Adrenal gland (tissue), 5 donors: ENCODE measurements at regions not wholly inside any gene's neighbourhood (a gene's known extent, or its start where the extent isn't known, plus 50 kb on each side); places are given as distances from the start of the nearest gene placed in this dataset.

ENCODE experiments used
- CTCF ChIP-seq, 6 experiments: fragments of 450-650 bp in 4 of 6; fragments of 200-600 bp in 2 of 6; sonication (generic) in 1 of 6; IDR thresholded peaks; 1 replicate in 5 of 6; 2 replicates in 1 of 6; pipeline versions ENCODE4 v1.5.1 to v1.8.0; 2016 to 2021; ENCODE audit warnings: antibody characterized with exemption in 6 of 6, mild to moderate bottlenecking in 2 of 6, moderate library complexity in 1 of 6
- POLR2A ChIP-seq, 2 donors: fragments of 450-650 bp; IDR thresholded peaks; one replicate each; pipeline ENCODE4 v1.6.1; 2017; ENCODE audit warnings: antibody characterized with exemption in 2 of 2, mild to moderate bottlenecking in 2 of 2, moderate library complexity in 1 of 2
- donor health status: DM: no; HTN: no; CAD: no.

- no peak for TF ChIP-seq POLR2A (IDR thresholded peaks at IDR 0.05)
- no peak for TF ChIP-seq CTCF (IDR thresholded peaks at IDR 0.05)
These were observed 130.6 kb upstream of the FAM20C start for GRCh38 chr7:61576-62360.
